GM12872 (cell line): ENCODE measurements at regions not wholly inside any gene's neighbourhood (a gene's known extent, or its start where the extent isn't known, plus 50 kb on each side); places are given as distances from the start of the nearest gene placed in this dataset.

Experiments used
- TF ChIP-seq, protein P1 (sequence below): IDR thresholded peaks from 3 replicates; pipeline ENCODE4 v1.5.1; 2011; ENCODE audit warnings: low read depth, mild to moderate bottlenecking, low read length, moderate library complexity; ENCODE audit not compliant: insufficient read depth

- TF ChIP-seq, protein P1, sequence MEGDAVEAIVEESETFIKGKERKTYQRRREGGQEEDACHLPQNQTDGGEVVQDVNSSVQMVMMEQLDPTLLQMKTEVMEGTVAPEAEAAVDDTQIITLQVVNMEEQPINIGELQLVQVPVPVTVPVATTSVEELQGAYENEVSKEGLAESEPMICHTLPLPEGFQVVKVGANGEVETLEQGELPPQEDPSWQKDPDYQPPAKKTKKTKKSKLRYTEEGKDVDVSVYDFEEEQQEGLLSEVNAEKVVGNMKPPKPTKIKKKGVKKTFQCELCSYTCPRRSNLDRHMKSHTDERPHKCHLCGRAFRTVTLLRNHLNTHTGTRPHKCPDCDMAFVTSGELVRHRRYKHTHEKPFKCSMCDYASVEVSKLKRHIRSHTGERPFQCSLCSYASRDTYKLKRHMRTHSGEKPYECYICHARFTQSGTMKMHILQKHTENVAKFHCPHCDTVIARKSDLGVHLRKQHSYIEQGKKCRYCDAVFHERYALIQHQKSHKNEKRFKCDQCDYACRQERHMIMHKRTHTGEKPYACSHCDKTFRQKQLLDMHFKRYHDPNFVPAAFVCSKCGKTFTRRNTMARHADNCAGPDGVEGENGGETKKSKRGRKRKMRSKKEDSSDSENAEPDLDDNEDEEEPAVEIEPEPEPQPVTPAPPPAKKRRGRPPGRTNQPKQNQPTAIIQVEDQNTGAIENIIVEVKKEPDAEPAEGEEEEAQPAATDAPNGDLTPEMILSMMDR, result peak; percentile 56
These were observed 129.2 kb upstream of the NRBF2 start for GRCh38 chr10:63003816-63004453.

- TF ChIP-seq, protein P1, result no peak
These were observed 136.2 kb upstream of the NRBF2 start for GRCh38 chr10:62996925-62997324.

- TF ChIP-seq, protein P1, result no peak
These were observed 136.6 kb upstream of the NRBF2 start for GRCh38 chr10:62996516-62996915.

DNA sequence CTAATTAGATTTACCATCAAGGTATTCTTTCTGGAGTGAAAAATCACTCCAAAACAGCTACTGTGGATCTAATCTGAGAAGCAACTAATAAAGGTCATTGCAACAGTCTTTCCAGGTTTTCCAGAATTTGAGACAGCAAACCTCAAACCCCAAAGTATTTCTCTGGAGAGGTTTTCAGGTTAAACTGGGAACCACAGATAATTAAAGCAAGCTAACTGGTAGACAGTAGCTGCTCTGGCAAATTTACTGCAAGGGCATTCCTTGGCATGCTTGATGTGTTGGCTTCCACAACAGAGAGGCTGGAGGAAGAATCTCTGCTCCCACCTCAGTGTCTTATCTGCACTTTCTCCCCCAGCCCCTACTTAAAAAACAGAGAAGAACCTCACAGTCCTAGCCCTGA lies 140.0 kb upstream of the NRBF2 start:
- TF ChIP-seq, protein P1, result no peak

- TF ChIP-seq, protein P1, result no peak
These were observed 140.9 kb upstream of the NRBF2 start for GRCh38 chr10:62992145-62992721.

DNA sequence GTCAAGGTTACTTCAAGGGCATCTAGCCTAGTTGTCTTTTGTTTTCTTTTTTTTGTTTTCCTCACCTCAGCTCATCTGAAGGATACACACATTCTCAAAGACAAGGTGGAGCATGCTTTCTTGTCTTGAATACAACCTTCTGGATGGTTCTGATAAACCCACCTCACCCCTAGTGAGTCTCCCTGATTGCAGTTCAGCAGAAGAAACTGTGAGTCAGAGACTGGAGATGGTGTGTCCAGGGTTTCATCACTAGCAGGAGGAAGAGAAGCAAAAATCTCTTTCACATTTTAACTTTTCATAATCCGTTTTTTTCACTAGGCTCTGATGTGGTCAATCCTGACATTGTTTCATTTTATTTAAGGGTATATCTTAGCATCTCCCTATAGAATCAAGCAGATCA lies 143.0 kb upstream of the NRBF2 start:
- TF ChIP-seq, protein P1, result no peak

- TF ChIP-seq, protein P1, result no peak
These were observed 147.1 kb upstream of the NRBF2 start for GRCh38 chr10:62985807-62986600.
